NAMALWA (cell line): ENCODE measurements at regions not wholly inside any gene's neighbourhood (a gene's known extent, or its start where the extent isn't known, plus 50 kb on each side); places are given as distances from the start of the nearest gene placed in this dataset.

ENCODE experiments used
- DNase-seq: peaks from one replicate; pipeline ENCODE4 v3.0.0-alpha.2; 2015; ENCODE audit warnings: low spot score

DNA sequence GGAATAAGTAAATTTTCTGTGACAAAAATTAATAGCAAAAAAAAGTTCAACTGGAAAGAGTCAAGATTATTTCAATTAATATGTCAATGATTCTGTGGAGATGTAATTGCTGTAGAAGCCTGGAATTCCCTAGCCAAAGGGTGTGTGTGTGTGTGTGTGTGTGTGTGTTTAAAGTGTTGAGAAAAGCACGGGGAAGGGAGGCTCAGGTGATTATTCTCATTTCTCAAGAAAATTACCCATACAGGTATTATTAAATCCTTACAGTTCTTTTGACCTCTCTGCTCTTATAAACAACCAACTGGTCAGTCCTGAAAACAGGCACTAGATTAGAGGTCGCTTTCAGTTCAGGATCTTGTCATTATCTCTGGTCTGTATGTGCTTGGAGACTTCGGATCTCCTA, 129.3 kb upstream of the SASH1 start:
- DNase-seq: no peak

- no peak for DNase-seq
These were observed 128.0 kb upstream of the SASH1 start for GRCh38 chr6:148214667-148215066.

DNA sequence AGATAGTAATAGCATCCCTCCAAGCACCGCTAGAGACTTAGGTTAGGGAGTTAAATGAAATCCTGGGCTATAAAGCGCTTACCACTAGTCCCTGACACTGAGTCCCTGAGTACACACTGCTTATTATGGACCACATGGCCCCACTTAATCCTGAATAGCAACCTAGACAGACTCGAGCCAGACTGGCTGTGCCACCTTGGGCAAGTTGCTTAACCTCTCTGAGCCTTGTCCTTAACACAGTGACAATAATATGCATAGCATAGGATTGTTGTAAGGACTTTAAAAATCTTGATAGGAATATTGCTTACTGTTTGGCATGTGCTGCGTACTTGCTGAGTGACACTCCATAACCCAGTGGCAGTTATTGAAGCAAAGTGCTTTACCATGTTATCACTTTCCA, 125.6 kb upstream of the SASH1 start:
- no peak for DNase-seq

DNA sequence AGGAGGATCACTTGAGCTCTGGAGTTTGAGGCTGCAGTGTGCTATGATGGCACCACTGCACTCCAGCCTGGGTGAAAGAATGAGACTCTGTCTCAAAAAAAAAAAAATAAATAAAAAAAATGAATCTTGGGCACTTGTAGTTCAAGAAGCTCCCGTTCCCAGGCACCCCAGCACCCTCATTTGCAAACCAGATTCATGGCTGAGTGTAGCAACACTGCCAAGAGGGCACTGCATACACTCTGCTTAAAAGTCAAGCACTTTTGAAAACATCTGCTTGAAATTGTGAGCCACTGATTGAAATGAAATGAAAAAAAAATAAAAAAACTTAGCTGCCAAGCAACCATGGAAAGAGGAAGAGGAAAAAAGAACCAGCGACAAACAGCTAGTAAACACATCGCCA, 124.7 kb upstream of the SASH1 start:
- DNase-seq: peak; percentile 3

DNA sequence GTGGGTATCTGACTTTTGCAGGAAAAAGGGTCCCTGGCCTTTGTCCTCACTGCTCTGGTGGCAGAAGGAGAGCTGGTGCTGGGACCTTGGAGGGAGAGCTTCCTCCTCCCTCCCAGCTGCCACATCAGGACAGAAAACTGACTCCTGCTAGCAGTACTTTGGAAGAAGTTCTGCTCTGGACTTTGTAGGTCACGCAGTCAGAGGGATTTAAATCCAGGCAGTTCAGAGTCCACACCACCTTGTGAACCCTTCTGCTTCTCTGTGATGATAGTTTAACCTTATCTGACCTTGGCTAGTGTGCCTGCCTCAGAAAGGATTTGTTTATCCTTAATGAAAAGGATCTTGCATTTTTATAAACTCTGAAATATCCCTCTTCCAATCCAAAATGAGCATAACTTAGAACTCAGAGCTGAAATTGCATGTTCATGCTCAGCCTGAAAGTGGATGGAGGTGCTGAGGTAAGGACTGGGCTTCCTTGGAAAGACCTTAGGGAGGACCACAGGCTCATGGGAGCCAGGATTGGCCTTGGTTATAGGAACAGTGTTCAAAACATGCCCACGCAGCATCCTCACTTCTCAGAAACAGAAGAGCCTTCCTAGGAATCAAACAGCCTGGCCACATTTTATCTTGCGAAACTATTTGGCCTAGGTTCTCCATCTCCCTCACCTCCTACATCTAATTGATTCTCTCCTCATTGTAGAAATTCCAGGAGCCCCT, 123.9 kb upstream of the SASH1 start:
- no peak for DNase-seq

- no peak for DNase-seq
These were observed 121.2 kb upstream of the SASH1 start for GRCh38 chr6:148221196-148221979.

DNA sequence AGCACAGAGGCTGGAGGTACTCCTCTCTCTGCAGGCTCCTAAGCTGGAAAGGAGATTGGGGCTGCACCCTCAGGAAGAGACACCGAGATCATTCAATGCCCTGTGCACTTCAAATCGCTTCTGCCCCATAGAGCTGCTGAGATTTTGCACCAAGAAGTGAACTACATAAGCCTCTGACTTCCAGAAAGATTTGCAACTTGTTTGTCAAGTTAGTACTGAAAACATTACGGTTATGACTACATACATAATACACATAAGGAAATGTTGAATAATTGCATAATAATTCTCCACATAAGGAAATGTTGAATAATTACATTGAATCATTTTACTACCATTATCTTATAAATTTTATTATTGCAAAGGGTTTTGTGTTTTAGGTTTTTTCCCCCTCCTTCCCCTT, 120.3 kb upstream of the SASH1 start:
- DNase-seq: no peak

GRCh38 chr6:148222846-148223245, 119.8 kb upstream of the SASH1 start:
- DNase-seq: no peak

GRCh38 chr6:148223424-148223842, 119.2 kb upstream of the SASH1 start:
- DNase-seq: no peak

DNA sequence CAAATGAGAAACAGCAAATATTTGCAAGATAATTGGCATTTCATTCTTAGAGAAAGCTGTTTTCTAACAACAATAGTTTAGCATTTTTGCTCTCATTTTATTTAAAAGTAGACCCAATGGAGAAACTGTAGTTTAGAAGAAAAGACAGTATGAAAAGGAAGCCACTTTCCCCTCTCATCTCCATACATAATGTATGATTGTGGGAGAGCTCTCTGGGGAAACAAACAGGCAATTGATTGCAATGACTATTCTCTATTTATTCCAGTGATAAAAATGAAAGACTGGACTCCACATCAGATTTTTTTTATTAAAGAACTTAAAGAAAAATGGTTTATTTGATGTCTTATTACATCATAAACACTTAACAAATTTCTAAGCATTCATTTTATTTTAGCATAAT, 116.8 kb upstream of the SASH1 start:
- DNase-seq: no peak

DNA sequence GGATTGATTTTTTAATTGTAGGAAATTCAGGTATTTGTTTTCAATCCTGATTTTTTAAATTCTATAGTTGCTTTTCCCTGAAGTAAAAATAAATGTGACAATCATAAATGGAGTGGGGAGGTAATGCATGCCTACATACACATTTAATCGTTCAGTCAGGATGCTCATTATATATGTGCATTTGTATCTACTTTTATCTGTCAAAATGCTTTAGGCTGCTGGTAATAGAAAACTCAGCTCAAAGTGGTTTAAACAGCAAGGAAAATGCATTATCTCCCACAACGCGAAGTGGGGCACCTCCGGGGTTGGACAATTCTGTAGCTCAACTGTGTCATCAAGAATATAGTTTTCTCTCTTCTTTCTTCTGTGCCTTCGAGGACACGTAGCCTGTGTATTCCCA, 116.4 kb upstream of the SASH1 start:
- DNase-seq: no peak

GRCh38 chr6:148231572-148231971, 111.1 kb upstream of the SASH1 start:
- no peak for DNase-seq

DNA sequence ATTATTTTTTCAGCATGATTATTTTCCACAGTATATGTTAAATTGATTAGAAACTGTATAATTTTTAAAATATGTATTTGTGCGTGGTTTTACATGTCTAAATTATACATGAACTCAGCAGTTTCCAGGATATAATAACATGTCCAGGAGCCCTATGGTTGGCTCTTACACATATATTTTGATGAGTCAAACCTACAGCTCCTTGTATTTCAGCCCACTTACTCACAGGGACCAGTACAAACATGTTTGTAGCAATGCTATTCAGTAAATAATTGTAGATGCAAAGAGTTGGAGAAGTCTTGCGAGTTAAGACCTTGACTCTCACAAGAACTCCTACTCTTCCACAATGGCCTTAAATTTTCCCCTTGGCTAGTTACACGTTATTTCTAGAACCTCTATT, 107.2 kb upstream of the SASH1 start:
- no peak for DNase-seq

GRCh38 chr6:148238713-148239112, 103.9 kb upstream of the SASH1 start:
- DNase-seq: no peak

DNA sequence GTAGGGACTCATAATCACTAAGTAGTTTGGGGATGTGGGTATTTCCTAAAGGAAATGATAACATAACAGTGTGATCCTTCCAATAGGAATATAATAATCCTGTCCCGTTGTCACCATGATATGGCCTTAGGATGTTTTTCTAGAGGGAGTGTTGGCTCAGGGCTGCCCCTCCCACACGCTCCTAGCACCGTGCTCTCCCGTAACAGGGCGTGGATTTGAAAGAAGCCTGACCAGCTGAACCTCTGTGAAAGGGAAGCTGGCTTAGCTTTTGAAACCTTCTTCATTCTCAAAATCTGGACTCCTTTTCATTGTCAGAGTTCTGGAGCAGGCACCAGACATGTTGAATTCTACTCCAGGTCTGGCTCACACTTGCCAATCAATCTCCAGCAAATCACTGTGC, 103.4 kb upstream of the SASH1 start:
- DNase-seq: no peak

DNA sequence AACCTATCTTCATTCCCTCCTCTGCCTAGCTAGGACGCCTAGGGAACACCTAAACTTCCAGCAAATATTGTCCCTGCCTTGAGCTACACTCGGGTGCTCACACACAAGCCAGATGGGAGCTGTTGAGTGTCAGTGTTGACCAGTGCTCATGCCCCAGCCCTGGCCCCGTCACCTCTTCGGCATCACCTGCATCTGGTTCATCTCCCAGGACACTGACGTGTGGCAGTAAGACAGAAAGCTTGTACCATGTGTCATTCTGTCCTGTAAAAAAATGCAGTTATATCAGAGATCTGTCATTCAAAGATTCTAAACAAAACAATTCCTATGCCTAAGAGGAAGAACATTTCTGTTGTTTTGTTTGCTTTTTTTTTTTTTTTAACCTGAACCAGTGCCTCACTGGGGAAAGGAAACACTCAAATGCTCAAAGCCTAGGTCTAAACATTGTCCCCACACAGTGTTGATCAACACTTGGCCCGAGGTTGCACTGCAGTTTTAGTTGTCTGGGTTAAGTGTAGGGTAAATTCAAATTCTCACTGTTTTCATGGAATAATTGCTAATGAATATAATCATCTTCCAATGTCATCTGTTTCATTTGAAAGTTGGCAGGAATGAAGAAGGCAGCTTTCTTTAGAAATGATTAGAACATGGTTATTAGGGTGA, 102.7 kb upstream of the SASH1 start:
- no peak for DNase-seq

GRCh38 chr6:148240461-148240840, 102.2 kb upstream of the SASH1 start:
- DNase-seq: no peak

- no peak for DNase-seq
These were observed 101.7 kb upstream of the SASH1 start for GRCh38 chr6:148240861-148241477.

GRCh38 chr6:148242180-148242579, 100.5 kb upstream of the SASH1 start:
- DNase-seq: no peak

- no peak for DNase-seq
These were observed 98.3 kb upstream of the SASH1 start for GRCh38 chr6:148244217-148244935.

GRCh38 chr6:148247386-148248063, 95.1 kb upstream of the SASH1 start:
- no peak for DNase-seq

- DNase-seq: no peak
These were observed 93.5 kb upstream of the SASH1 start for GRCh38 chr6:148249160-148249559.
